ENCODE measurements at regions not wholly inside any gene's neighbourhood (a gene's known extent, or its start where the extent isn't known, plus 50 kb on each side); places are given as distances from the start of the nearest gene placed in this dataset.

DNA sequence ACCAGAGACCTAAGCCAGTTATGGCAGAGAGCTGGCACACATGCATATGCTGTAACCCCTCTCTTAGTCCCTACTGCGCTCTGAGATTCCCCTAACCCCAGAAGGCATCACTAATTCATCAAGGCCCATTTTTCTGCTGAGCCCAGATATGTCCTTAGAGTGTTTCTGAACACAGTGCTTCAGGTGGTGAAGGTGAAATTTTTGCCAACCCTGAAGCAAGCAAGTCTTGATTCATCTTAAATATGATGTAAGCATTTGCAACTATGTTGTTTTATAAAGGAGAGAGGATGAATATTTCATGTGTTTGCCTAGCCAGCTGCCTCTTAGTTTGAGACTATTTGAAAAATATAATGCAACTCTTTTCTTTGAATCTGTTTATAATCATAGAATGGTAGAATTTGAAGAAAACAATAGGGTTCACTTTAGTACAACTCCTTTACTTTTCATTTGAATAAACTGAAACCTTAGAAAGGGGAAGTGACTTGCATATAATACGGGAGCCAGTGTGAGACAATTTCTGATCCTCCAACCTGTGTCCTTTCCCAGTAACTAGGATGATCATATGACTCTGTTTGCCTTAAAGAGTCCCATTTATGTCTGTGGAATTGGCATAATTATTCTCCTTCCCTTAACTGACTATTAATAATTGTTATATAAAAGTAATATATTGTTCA is 194.3 kb upstream of the MTNR1B start:
- Histone ChIP-seq H3K9ac (ENCODE audit: low read length) (no peak overlapping the region), H3K27ac (ENCODE audit: low read depth, low read length) (no peak overlapping the region), H3K36me3 (ENCODE audit: low read length) (no peaks in the 10 kb centered on the region), H3F3A (ENCODE audit: insufficient read depth) (no peaks in the 10 kb centered on the region), H3K4me2 (ENCODE audit: low read depth, low read length, poor library complexity, severe bottlenecking) (no peak overlapping the region), H2AFZ (ENCODE audit: low read depth, low read length, severe bottlenecking) (no peak overlapping the region), H3K4me3 (ENCODE audit: insufficient read depth, low read length, poor library complexity, severe bottlenecking) (no peak overlapping the region), H3K79me2 (ENCODE audit: insufficient read depth, low read length) (no peaks in the 10 kb centered on the region), H3K9me2 (replicated peaks; ENCODE audit: insufficient read depth, low read length) (no peaks in the 10 kb centered on the region), H3K27me3 (ENCODE audit: low read length) (no peaks in the 10 kb centered on the region), H4K20me1 (ENCODE audit: low read depth, low read length) (no peaks in the 10 kb centered on the region), H3K9me3 (ENCODE audit: insufficient read depth, low read length) (no peaks in the 10 kb centered on the region)
- TF ChIP-seq, protein P1, sequence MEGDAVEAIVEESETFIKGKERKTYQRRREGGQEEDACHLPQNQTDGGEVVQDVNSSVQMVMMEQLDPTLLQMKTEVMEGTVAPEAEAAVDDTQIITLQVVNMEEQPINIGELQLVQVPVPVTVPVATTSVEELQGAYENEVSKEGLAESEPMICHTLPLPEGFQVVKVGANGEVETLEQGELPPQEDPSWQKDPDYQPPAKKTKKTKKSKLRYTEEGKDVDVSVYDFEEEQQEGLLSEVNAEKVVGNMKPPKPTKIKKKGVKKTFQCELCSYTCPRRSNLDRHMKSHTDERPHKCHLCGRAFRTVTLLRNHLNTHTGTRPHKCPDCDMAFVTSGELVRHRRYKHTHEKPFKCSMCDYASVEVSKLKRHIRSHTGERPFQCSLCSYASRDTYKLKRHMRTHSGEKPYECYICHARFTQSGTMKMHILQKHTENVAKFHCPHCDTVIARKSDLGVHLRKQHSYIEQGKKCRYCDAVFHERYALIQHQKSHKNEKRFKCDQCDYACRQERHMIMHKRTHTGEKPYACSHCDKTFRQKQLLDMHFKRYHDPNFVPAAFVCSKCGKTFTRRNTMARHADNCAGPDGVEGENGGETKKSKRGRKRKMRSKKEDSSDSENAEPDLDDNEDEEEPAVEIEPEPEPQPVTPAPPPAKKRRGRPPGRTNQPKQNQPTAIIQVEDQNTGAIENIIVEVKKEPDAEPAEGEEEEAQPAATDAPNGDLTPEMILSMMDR (IDR thresholded peaks at IDR 0.05; ENCODE audit: insufficient read depth, low read length, poor library complexity, severe bottlenecking), result no peak

DNA sequence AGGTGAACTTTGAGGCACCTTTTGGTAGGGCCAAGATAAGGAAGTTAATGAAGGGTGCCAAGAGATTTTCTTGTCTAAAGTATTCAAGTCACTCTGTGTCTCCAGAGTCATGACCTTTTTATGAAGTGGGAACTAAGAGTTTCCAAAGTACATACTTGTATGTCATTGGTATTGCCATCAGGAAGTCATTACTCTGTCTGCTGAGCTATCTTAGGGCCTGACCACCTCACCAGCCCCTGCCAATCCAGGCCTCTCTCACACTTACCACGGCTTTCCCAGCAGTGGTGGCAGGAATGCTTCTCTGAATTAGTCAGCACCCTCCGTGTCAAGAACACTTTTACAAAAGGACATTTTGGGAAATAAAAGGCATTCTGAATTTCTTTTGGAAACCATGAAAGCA is 192.8 kb upstream of the MTNR1B start:
- Histone ChIP-seq H3K9me2 (replicated peaks; ENCODE audit: insufficient read depth, low read length) (no peaks in the 10 kb centered on the region), H3K4me2 (ENCODE audit: low read depth, low read length, poor library complexity, severe bottlenecking) (no peak overlapping the region), H3K4me3 (ENCODE audit: insufficient read depth, low read length, poor library complexity, severe bottlenecking) (no peak overlapping the region), H3K79me2 (ENCODE audit: insufficient read depth, low read length) (no peaks in the 10 kb centered on the region), H3F3A (ENCODE audit: insufficient read depth) (no peaks in the 10 kb centered on the region), H3K9me3 (ENCODE audit: insufficient read depth, low read length) (no peaks in the 10 kb centered on the region), H3K27me3 (ENCODE audit: low read length) (no peaks in the 10 kb centered on the region), H4K20me1 (ENCODE audit: low read depth, low read length) (no peaks in the 10 kb centered on the region), H3K27ac (ENCODE audit: low read depth, low read length) (no peak overlapping the region), H3K9ac (ENCODE audit: low read length) (no peak overlapping the region), H3K36me3 (ENCODE audit: low read length) (no peaks in the 10 kb centered on the region), H2AFZ (ENCODE audit: low read depth, low read length, severe bottlenecking) (no peak overlapping the region)
- TF ChIP-seq, protein P1 (IDR thresholded peaks at IDR 0.05; ENCODE audit: insufficient read depth, low read length, poor library complexity, severe bottlenecking), result no peak
- TF ChIP-seq EZH2phosphoT487 (conservative IDR thresholded peaks at IDR 0.05; ENCODE audit: low read length), result no peak

GRCh38 chr11:92779746-92780145 is 189.7 kb upstream of the MTNR1B start:
- H3K27ac ChIP-seq (ENCODE audit: low read depth, low read length), result no peak overlapping the region
- no peak for TF ChIP-seq EZH2phosphoT487 (conservative IDR thresholded peaks at IDR 0.05; ENCODE audit: low read length)
- TF ChIP-seq, protein P1 (IDR thresholded peaks at IDR 0.05; ENCODE audit: insufficient read depth, low read length, poor library complexity, severe bottlenecking), result no peak

More at GRCh38 chr11:92779746-92780145, 189.7 kb upstream of the MTNR1B start:
- Histone ChIP-seq H3K9me2 (replicated peaks; ENCODE audit: insufficient read depth, low read length) (no peaks in the 10 kb centered on the region), H3K36me3 (ENCODE audit: low read length) (no peaks in the 10 kb centered on the region), H3K4me3 (ENCODE audit: insufficient read depth, low read length, poor library complexity, severe bottlenecking) (no peak overlapping the region), H3F3A (ENCODE audit: insufficient read depth) (no peaks in the 10 kb centered on the region), H3K9ac (ENCODE audit: low read length) (no peak overlapping the region), H3K79me2 (ENCODE audit: insufficient read depth, low read length) (no peaks in the 10 kb centered on the region), H3K4me2 (ENCODE audit: low read depth, low read length, poor library complexity, severe bottlenecking) (no peak overlapping the region), H2AFZ (ENCODE audit: low read depth, low read length, severe bottlenecking) (no peak overlapping the region), H3K9me3 (ENCODE audit: insufficient read depth, low read length) (no peaks in the 10 kb centered on the region), H3K27me3 (ENCODE audit: low read length) (no peaks in the 10 kb centered on the region), H4K20me1 (ENCODE audit: low read depth, low read length) (no peaks in the 10 kb centered on the region)

Measured in SU-DHL-6 (cell line).